Gastrocnemius medialis (tissue), 4 donors: ENCODE measurements at regions not wholly inside any gene's neighbourhood (a gene's known extent, or its start where the extent isn't known, plus 50 kb on each side); places are given as distances from the start of the nearest gene placed in this dataset.
A peak's percentile ranks its signal among the peaks of the same experiment; 100 is the strongest.

Experiments used
- ATAC-seq, 2 donors: fragments of 150-250 bp; one replicate each; pipeline ENCODE4 v1.9.1; 2016
- DNase-seq, 2 donors: peaks; one replicate each; pipeline ENCODE4 v3.0.0-alpha.2; 2019
- H3K27ac ChIP-seq, 4 donors: fragments of 200-600 bp; sonication (generic); 1 replicate in 1 of 4; 2 replicates in 3 of 4; pipeline ENCODE4 v1.5.1; 2016 to 2018; ENCODE audit warnings: mild to moderate bottlenecking in 2 of 4, moderate library complexity in 1 of 4
- H3K27me3 ChIP-seq, 3 donors: fragments of 200-600 bp; sonication (generic) in 2 of 3; 1 replicate in 1 of 3; 2 replicates in 2 of 3; pipeline versions ENCODE4 v1.5.1 to v1.6.0; 2016 to 2019; ENCODE audit warnings: mild to moderate bottlenecking in 1 of 3, moderate library complexity in 1 of 3
- H3K36me3 ChIP-seq, 2 donors: fragments of 200-600 bp; sonication (generic) in 1 of 2; one replicate each; pipeline ENCODE4 v1.5.1; 2017 to 2018
- H3K4me1 ChIP-seq, 2 donors: fragments of 200-600 bp; sonication (generic) in 1 of 2; one replicate each; pipeline ENCODE4 v1.5.1; 2016 to 2017; ENCODE audit warnings: mild to moderate bottlenecking in 2 of 2
- H3K4me3 ChIP-seq, 4 donors: fragments of 200-600 bp; sonication (generic) in 3 of 4; 1 replicate in 1 of 4; 2 replicates in 3 of 4; pipeline ENCODE4 v1.5.1; 2016 to 2019; ENCODE audit warnings: mild to moderate bottlenecking in 2 of 4
- H3K9me3 ChIP-seq, 3 donors: fragments of 200-600 bp; sonication (generic) in 2 of 3; 1 replicate in 1 of 3; 2 replicates in 2 of 3; pipeline ENCODE4 v1.5.1; 2016 to 2019
- POLR2A ChIP-seq, 2 donors: fragments of 450-650 bp; IDR thresholded peaks; one replicate each; pipeline ENCODE4 v1.6.1; 2017; ENCODE audit warnings: antibody characterized with exemption in 2 of 2, mild to moderate bottlenecking in 2 of 2, moderate library complexity in 2 of 2
- in situ Hi-C, 4 donors: fragments of 200-750 bp; cut with MboI; loops; one replicate each; pipeline versions ENCODE4 v1.15.0 to v1.8.0; 2017; ENCODE audit warnings: low sequenced_read_pairs in 4 of 4
- intact Hi-C: fragments of 100-400 bp; cut with DNase I; formaldehyde crosslinking; loops from one replicate; pipeline ENCODE4 v1.15.1; 2023; ENCODE audit warnings: low total_unique reads
- TF ChIP-seq, protein P1 (sequence below), 5 experiments: fragments of 450-650 bp in 3 of 5; fragments of 200-600 bp in 2 of 5; sonication (generic) in 2 of 5; IDR thresholded peaks in 4 of 5; conservative IDR thresholded peaks in 1 of 5; 1 replicate in 4 of 5; 2 replicates in 1 of 5; pipeline ENCODE4 v1.5.1; 2016 to 2019; ENCODE audit warnings: antibody characterized with exemption in 5 of 5, mild to moderate bottlenecking in 3 of 5, moderate library complexity in 3 of 5

DNA sequence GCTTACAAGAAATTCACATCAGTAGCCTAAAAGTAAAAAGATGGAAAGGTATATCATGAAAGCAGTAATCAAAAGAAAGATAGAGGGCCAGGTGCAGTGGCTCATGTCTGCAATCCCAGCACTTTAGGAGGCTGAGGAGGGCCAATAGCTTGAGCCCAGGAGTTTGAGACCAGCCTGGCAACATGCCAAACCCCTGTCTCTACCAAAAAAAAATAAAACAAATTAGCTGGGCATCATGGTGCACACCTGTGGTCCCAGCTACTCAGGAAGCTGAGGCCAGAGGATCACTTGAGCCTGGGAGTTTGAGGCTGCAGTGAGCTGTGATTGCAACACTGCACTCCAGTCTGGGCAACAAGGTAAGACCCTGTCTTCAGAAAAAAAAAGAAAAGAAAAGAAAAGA is 55.5 kb downstream of the GSPT2 start:
- TF ChIP-seq, protein P1, sequence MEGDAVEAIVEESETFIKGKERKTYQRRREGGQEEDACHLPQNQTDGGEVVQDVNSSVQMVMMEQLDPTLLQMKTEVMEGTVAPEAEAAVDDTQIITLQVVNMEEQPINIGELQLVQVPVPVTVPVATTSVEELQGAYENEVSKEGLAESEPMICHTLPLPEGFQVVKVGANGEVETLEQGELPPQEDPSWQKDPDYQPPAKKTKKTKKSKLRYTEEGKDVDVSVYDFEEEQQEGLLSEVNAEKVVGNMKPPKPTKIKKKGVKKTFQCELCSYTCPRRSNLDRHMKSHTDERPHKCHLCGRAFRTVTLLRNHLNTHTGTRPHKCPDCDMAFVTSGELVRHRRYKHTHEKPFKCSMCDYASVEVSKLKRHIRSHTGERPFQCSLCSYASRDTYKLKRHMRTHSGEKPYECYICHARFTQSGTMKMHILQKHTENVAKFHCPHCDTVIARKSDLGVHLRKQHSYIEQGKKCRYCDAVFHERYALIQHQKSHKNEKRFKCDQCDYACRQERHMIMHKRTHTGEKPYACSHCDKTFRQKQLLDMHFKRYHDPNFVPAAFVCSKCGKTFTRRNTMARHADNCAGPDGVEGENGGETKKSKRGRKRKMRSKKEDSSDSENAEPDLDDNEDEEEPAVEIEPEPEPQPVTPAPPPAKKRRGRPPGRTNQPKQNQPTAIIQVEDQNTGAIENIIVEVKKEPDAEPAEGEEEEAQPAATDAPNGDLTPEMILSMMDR (IDR thresholded peaks at IDR 0.05 in 4 of 5, conservative IDR thresholded peaks at IDR 0.05 in 1 of 5), result no peak
- TF ChIP-seq POLR2A (IDR thresholded peaks at IDR 0.05), result no peak
- in situ Hi-C loops, result no loop called here
- intact Hi-C loops, result no loop called here
- Histone ChIP-seq H3K36me3 (no peaks in the 10 kb centered on the region), H3K9me3 (no peaks in the 10 kb centered on the region), H3K27me3 (no peaks in the 10 kb centered on the region), H3K27ac (no peak overlapping the region), H3K4me1 (no peaks in the 10 kb centered on the region), H3K4me3 (no peak overlapping the region)
- DNase-seq (no peak), ATAC-seq (no peak)

DNA sequence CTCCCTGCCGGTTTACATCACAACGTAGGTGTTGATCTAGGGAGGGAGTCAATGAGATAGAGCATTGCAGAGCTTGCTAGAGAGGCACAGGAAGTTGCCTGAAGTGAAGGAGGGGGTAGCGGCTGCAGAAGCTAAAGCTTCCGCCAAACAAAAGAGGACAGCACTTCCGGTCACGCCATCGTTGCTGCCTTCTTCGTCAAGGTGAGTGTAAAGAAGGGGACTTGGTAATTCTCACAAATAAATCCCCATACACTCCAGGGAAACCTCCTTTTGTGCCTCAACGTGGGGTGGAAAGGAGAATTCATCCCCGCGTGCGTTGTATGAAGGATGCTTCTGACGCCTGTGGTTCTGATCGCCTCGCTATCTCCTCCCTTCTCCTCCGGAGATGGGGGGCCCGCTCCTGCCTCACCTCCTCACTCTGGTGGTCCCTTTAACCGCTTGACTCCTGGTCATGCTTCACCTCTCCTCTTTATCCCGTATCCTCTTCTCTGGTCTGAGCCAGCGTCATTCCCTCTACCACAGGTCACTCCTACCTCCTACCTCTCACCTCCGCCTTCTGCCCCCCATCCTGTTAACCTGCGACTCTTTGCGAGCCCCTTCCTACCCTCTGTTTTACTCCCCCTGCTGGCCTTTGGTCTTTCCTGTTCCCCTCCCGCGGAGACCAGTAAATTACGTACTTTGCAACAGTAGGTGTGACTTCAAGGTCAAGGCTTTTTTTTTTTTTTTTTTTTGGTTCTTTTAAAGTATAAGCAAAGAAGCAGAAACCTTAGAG is 59.9 kb downstream of the GSPT2 start:
- no peaks in the 10 kb centered on the region for H3K27me3 ChIP-seq
- no peak for TF ChIP-seq POLR2A (IDR thresholded peaks at IDR 0.05)
- TF ChIP-seq, protein P1 (IDR thresholded peaks at IDR 0.05 in 4 of 5, conservative IDR thresholded peaks at IDR 0.05 in 1 of 5), result no peak
- H3K27ac ChIP-seq, result peak overlapping the region in 1 of 4 donors; percentile 10
- H3K9me3 ChIP-seq, result no peaks in the 10 kb centered on the region
- intact Hi-C loops (no loop called here), in situ Hi-C loops (no loop called here)
- ATAC-seq (peak; percentile 58 to 61), DNase-seq (peak; percentile 1 to 21)
- peak overlapping the region; percentile 49 to 60 (median 54) for H3K4me3 ChIP-seq
- H3K4me1 ChIP-seq, result no peaks in the 10 kb centered on the region
- no peaks in the 10 kb centered on the region for H3K36me3 ChIP-seq

DNA sequence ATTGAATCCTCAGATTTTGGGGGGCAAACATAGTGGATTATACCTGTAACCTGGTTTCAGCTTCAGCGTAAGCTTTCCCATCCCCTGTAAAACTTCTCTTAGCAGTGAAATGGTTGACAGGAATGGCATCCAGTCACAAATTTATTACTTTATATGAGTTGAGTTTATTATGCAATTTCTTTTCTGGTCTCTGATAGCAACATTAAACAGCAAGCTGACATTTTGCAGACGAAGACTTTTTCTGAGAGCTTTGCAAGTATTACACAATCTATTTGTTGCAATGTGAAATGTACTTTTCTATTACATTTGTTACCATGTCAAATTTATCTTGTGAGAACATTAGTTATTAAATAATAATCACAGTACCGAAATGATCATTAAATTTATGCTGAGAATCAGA is 60.6 kb downstream of the GSPT2 start:
- H3K27ac ChIP-seq, result no peak overlapping the region

DNA sequence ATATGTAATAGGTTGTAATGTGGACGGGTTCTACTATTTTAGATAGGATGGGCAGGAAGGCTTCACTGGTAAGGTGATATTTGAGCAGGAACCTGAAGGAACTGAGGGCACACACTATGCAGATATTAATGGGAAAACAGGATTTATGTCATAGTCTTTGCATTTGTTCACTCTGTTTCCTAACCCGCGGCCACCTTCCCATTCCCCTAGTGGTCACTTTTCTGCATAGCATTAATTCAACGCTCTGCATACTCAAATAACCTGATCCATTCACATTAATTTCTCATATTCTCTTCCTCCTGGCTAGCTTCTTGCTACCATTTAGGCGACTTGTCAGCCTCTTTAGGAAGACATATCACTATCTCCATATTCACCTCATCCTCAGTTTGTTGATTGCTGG is 61.5 kb downstream of the GSPT2 start:
- ATAC-seq, result no peak
- intact Hi-C loops (no loop called here), in situ Hi-C loops (no loop called here)
- H3K36me3 ChIP-seq, result no peaks in the 10 kb centered on the region
- TF ChIP-seq, protein P1 (IDR thresholded peaks at IDR 0.05 in 4 of 5, conservative IDR thresholded peaks at IDR 0.05 in 1 of 5), result no peak
- no peak for TF ChIP-seq POLR2A (IDR thresholded peaks at IDR 0.05)
- no peak overlapping the region for H3K27ac ChIP-seq
- H3K4me1 ChIP-seq, result no peaks in the 10 kb centered on the region
- no peak overlapping the region for H3K4me3 ChIP-seq
- no peak for DNase-seq
- no peaks in the 10 kb centered on the region for H3K9me3 ChIP-seq
- no peaks in the 10 kb centered on the region for H3K27me3 ChIP-seq

More for the DNA sequence above, 60.6 kb downstream of the GSPT2 start:
- no peak for TF ChIP-seq POLR2A (IDR thresholded peaks at IDR 0.05)
- TF ChIP-seq, protein P1 (IDR thresholded peaks at IDR 0.05 in 4 of 5, conservative IDR thresholded peaks at IDR 0.05 in 1 of 5), result no peak
- in situ Hi-C loops (no loop called here), intact Hi-C loops (no loop called here)
- DNase-seq (no peak), ATAC-seq (no peak)
- H3K36me3 ChIP-seq, result no peaks in the 10 kb centered on the region
- peak overlapping the region in 1 of 4 donors; percentile 57 for H3K4me3 ChIP-seq
- H3K4me1 ChIP-seq, result no peaks in the 10 kb centered on the region
- H3K9me3 ChIP-seq, result no peaks in the 10 kb centered on the region
- H3K27me3 ChIP-seq, result no peaks in the 10 kb centered on the region
